ENCODE measurements at regions not wholly inside any gene's neighbourhood (a gene's known extent, or its start where the extent isn't known, plus 50 kb on each side); places are given as distances from the start of the nearest gene placed in this dataset.

GRCh38 chr1:60742339-60742738 lies 340.0 kb upstream of the NFIA start:
- TF ChIP-seq ZNF274 (IDR thresholded peaks at IDR 0.05; ENCODE audit: low read depth, low read length) (no peak), YY1 (IDR thresholded peaks at IDR 0.05; ENCODE audit: insufficient read depth, insufficient read length) (no peak)
